HG02763 (cell line): ENCODE measurements at regions not wholly inside any gene's neighbourhood (a gene's known extent, or its start where the extent isn't known, plus 50 kb on each side); places are given as distances from the start of the nearest gene placed in this dataset.

ENCODE experiments used
- ATAC-seq: cut with Tn5 transposase; IDR thresholded peaks from one replicate; pipeline ENCODE4 v1.9.1; 2021; ENCODE audit warnings: mild to moderate bottlenecking, moderate library complexity; ENCODE audit not compliant: unreplicated experiment

GRCh38 chr1:208628022-208628914, 384.1 kb upstream of the PLXNA2 start:
- no peak for ATAC-seq

GRCh38 chr1:208631092-208631491, 386.9 kb upstream of the PLXNA2 start:
- ATAC-seq: no peak

GRCh38 chr1:208631506-208631905, 387.3 kb upstream of the PLXNA2 start:
- ATAC-seq: no peak

DNA sequence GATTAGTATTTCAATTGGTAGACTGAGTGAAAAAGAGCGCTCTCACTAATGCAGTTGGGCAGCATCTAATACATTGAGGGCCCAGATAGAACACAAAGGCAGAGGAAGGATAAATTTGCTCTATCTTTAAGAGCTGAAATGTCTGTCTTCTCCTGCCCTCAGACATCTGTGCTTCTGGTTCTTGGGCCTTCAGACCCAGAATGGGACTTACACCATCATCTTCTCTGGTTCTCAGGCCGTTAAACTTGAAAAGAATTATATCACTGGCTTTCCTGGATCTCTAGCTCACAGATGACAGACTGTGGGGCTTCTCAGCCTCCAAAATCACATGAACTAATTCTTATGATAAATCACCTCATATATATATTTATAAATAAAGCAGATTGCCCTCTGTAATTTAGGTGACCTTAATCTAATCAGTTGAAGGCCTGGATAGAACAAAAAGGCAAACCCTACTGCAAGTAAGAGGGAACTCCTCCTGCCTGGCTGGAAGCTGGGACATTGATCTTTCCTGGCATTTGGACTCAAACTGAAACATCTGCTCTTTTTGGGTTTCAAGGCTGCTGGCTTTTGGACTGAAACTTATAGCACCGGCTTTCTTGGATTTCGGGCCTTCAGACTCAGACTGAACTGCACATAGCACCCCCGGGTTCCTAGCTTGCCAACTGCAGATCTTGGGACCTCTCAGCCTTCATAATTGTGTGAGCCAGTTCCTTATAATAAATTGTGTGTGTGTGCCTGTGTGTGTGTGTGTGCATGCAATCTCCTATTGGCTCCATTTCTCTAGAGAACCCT, 390.4 kb upstream of the PLXNA2 start:
- ATAC-seq: no peak

DNA sequence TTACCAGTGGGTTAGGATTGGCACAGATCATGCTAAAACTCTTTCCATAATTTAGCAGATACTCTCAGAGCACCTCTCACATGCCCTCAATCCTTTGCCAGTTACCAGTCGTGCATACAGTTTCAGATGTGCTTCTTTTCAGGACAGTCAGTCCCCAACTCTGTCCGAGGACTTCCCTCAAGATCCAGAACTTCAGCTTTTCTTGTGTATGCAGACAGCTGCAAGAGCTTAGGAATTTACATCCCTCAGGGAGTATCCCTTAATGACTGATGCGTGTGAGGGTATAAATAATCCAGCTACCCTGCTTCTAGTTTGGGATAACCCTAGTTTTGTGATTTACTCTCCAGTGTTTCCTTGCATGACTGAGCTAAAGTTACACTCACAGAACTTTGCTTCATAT, 393.0 kb upstream of the PLXNA2 start:
- ATAC-seq: no peak

- no peak for ATAC-seq
These were observed 395.2 kb upstream of the PLXNA2 start for GRCh38 chr1:208639382-208639781.

DNA sequence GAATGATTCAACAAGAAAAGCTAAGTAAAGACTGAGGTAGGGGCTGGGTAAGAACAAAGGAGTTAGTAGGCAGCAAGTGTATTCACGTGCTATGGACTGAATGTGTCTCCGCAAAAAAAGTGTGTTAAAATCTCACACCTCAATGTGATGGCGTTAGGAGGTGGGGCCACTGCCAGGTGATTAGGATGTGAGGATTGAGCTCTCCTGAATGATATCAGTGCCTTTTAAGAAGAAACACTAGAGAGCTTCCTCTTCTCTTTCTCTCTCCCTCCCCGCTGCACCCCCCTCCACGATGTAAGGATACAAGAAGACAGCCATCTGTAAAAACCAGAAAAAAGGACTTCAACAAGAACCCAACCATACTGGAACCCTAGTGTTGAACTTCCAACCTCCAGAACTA, 396.1 kb upstream of the PLXNA2 start:
- no peak for ATAC-seq

DNA sequence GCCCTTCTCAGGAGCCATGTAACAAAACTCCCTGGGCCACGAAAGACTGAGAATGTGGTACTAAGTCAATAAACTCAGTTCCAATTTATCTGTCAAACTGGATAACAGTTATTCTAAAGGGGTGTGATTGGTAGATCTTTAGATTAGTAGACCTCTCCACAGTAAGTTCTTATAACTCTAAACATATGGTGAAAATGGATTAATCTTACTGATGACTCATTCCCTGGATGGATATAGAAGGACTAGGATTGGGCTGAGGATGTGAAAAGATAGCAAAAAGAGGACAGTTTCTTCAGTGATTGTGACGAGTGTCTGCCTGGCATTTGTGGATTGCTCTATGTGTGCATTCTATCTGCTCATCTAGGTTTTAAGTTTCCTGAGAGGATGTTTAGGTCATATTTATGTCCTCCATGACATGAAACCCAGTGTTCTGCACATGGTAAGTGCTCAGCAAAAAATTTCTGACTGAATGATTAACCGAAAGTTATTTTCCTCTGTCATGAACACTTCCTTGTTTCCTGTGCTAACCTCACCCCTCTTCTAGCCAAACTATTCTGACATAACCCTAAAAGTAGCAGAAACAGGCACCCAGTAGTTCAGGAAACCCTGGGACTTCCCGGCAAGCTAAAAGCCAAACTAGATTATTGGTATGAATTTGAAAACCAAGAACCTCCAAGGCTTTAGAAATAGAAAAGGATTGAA, 397.5 kb upstream of the PLXNA2 start:
- no peak for ATAC-seq

DNA sequence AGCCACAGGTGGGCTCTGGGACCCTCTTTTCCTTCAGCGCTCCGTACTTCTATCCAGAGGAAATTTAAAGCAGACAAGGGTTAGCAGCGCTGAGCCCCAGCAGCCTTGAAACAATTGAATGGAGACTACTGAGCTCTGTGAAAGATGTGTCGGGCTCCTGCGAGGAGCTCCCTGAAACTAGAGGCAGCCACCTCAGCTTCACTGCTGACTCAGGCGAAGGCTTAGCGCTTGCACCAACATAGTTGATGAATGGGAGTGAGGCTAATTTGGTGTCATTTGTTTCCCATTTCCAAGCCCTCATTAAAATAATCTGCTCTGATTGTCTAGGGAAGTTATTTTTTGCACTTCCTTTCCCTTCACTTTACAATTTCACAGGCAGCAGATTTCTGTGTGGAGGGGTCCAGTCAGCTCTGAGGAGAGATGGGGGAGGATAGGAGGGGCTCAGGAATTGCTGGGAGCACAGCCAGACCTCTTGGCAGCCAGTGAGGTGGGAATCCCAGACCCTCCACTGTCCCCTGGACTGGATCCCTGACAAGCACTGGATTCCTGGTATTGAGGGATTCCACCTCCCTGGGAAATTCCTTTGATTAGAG, 398.9 kb upstream of the PLXNA2 start:
- no peak for ATAC-seq

DNA sequence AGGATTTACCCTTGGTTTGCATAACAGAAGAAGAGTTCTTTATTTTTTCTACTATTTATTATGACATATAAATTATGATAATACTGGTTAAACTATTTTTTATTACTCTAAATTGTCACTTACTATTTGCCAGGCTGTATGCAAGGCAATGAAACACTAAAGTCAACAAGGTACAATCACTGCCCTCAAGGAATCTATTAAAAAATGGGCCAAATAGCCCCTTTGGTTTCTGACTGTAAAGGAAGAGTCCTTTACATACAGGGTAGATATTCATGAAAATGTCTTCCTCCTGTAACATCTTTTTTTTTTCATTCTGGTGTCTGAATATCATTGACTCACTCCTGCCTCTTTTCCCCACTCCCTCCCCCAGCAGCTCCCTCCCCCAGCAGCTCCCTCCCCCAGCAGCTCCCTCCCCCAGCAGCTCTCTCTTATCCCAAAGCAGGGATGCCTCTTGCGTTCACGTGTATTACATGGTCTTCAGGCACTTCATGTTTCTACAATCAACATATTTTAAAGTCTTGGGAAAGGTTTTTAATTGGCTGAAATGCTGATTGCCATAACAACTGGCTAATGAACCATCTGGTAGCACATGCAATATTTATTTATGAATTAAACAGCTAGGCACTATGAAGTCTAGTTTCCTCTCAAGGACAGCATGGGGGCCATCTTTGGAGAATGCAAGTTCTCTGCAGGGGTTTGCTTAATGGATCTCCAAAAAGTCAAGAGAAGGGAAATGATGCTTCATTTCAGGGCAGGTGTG, 400.4 kb upstream of the PLXNA2 start:
- no peak for ATAC-seq

GRCh38 chr1:208646431-208646830, 402.2 kb upstream of the PLXNA2 start:
- ATAC-seq: no peak

GRCh38 chr1:208648146-208648545, 404.0 kb upstream of the PLXNA2 start:
- no peak for ATAC-seq

DNA sequence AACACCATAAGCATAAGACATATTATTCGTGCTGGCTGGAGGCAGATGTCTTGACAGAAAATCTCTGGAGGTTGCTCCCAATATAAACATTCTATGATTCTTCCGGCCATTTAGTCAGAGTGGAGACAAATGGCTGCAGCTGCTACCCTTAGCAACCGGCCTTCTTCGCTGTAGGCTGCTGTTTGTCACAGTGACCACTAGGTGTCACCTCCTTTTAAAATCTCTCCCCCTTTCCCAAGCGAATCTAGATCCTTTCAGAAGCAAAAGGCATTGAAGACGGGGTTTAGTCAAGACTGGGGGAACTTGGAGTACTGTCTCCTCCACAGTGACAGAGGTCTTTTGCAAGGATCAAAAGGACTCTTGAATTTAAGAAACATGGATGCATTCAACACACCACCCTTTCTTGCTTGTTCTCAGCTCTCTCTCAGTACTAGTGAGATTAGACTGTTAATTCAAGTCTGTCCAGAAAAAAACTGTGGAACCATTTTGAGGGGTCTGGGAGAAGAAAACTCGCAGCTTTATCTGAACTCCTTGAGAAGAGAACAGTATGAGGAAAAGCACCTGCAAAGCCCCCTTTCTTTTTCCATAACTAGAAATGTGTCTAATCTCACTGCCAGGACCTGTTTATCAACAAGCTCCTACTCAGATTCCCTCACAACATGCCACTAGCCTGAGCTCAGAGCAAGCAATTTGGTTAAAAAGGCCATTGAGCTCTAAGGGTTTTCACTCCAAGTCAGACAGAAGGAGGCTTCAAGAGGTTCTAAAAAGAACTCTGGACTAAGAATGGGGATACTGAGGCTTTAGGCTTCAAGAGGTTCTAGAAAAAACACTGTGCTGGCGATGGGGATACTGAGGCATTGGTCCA, 408.3 kb upstream of the PLXNA2 start:
- ATAC-seq: peak; percentile 79

DNA sequence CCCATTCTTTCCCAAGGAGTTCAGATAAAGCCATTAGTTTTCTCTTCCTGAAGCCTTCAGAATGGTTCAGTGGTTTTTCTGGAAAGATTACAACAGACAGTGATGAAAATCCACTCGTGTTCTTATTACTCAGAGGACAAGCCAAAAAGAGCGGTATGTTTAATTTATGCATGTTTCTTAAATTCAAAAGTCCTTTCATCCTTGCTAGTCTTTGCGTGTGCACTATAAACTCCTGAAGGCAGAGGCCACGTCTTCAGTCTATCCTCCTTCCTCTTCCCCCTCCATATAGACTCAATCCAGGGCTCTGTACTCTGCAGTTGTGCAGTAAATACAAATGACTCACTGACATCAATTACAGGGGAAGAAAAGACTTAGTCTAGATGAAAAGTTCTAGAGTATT, 409.2 kb upstream of the PLXNA2 start:
- no peak for ATAC-seq

GRCh38 chr1:208654241-208654640, 410.1 kb upstream of the PLXNA2 start:
- ATAC-seq: no peak

DNA sequence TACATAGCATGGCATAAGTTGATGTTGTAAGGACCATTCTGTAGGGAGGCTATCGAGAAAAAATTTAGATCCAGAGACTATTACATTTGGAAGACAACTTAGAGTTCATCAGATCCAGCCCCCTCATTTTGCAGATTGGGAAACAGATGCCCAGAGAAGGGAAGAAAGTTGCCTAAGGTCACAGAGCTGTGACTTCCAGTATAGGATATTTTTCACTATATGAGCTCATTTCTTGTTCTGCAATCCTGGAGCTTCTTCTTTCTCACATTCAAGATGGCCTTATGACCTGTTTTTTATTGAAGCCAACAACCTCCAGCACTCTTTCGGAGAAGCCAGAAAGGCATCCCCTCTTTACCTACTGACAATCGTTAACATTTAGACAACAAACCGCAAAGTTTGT, 421.8 kb upstream of the PLXNA2 start:
- no peak for ATAC-seq

GRCh38 chr1:208668991-208669390, 424.8 kb upstream of the PLXNA2 start:
- ATAC-seq: no peak

DNA sequence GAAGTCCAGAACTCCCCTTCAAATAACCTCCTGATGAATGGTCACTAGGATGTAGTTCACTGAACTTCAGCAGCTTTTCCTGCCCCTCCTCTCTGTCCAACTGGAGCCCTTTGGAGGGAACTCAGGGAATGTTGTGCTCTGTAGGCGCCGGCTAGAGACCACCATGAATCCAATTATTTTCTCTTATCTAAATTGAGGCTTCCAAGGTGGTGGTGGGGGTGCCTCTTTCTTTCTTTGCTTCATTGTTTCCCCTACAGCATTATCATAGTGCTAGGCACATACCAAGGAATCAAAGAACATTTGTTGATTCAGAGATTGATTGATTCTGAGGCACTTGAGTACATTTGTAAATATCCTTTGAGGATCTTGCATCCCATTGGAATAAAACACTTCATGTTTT, 426.6 kb upstream of the PLXNA2 start:
- ATAC-seq: no peak

- ATAC-seq: no peak
These were observed 437.9 kb upstream of the PLXNA2 start for GRCh38 chr1:208681878-208682663.
